Activated CD8-positive, alpha-beta memory T cell treated with anti-CD3 and anti-CD28 coated beads, Interleukin-2, amount 10 ng/mL, durations not matched to agents 7 days and 5 days (primary cell): ENCODE measurements at regions not wholly inside any gene's neighbourhood (a gene's known extent, or its start where the extent isn't known, plus 50 kb on each side); places are given as distances from the start of the nearest gene placed in this dataset.
"Not testable (repeated sequence)": the region's sequence is repeated elsewhere in the genome, so short reads cannot be mapped to it uniquely, and the experiment has no call there.

Source experiments
- ATAC-seq: fragments of 150-1000 bp; cut with Tn5 transposase; one replicate; pipeline ENCODE4 v1.10.0; 2021; ENCODE audit warnings: moderate library complexity
- CTCF ChIA-PET: fragments of 350-600 bp; sonication (Branson Sonifier 250); formaldehyde crosslinking; loops from one replicate; lab custom pipeline; 2021; ENCODE audit warnings: antibody characterized with exemption; lab: Charles Lee
- DNase-seq: peaks from one replicate; pipeline ENCODE4 v3.0.0-alpha.2; 2020
- H3K27ac Mint-ChIP-seq: one replicate; pipeline ENCODE4 v1.8.0; 2021; ENCODE audit warnings: mild to moderate bottlenecking, mixed read lengths
- H3K27me3 Mint-ChIP-seq: one replicate; pipeline ENCODE4 v1.8.0; 2021; ENCODE audit warnings: mixed read lengths
- H3K36me3 Mint-ChIP-seq: one replicate; pipeline ENCODE4 v1.8.0; 2021; ENCODE audit warnings: mild to moderate bottlenecking, mixed read lengths
- H3K4me1 Mint-ChIP-seq: one replicate; pipeline ENCODE4 v1.8.0; 2021; ENCODE audit warnings: mixed read lengths
- H3K4me3 Mint-ChIP-seq: one replicate; pipeline ENCODE4 v1.8.0; 2021; ENCODE audit warnings: mild to moderate bottlenecking, moderate library complexity, mixed read lengths
- H3K9me3 Mint-ChIP-seq: one replicate; pipeline ENCODE4 v1.8.0; 2022; ENCODE audit warnings: low read depth, mixed read lengths

GRCh38 chr1:221552792-221553191 is 189.1 kb downstream of the DUSP10 start:
- CTCF ChIA-PET: not testable (repeated sequence)

GRCh38 chr1:221555689-221556433 is 186.0 kb downstream of the DUSP10 start:
- DNase-seq (no peak), ATAC-seq (no peak)
- H3K4me1 Mint-ChIP-seq: no peaks in the 10 kb centered on the region
- no peaks in the 10 kb centered on the region for H3K36me3 Mint-ChIP-seq
- CTCF ChIA-PET: interaction anchor here (0.8 kb wide), 1 partner anchor 324 kb away, joined by 3 read pairs; no protein-coding TSS in a partner anchor
- no peak overlapping the region for H3K4me3 Mint-ChIP-seq
- H3K27ac Mint-ChIP-seq: no peak overlapping the region
- no peaks in the 10 kb centered on the region for H3K9me3 Mint-ChIP-seq
- peaks cover 5% of the 10 kb centered on the region for H3K27me3 Mint-ChIP-seq

More at GRCh38 chr1:221552792-221553191, 189.1 kb downstream of the DUSP10 start:
- H3K27ac Mint-ChIP-seq, ATAC-seq, H3K4me1 Mint-ChIP-seq, DNase-seq, H3K4me3 Mint-ChIP-seq, H3K9me3 Mint-ChIP-seq, H3K27me3 Mint-ChIP-seq, H3K36me3 Mint-ChIP-seq: not testable (repeated sequence)

DNA sequence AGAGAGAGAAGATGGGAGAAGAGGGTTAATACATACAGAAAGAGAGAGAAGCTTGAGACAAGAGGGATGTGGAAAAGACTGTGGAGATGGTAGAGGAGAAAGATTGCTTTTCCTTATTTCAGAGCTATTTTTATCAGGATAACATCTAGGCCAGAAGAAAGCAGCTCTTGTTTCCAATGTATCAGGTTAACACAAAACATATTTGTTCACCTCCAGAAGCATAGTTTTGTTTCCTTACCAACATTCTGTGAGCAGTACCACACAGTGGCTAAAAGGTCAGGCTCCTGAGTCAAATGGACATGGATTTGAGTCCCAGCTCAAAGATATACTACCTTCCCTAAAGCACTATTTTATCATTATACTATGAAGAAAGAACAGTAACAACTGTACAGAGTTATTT is 185.5 kb downstream of the DUSP10 start:
- no peak for DNase-seq
- no peak for ATAC-seq
- no peaks in the 10 kb centered on the region for H3K9me3 Mint-ChIP-seq
- H3K4me3 Mint-ChIP-seq: no peak overlapping the region
- no peak overlapping the region for H3K27ac Mint-ChIP-seq
- H3K36me3 Mint-ChIP-seq: no peaks in the 10 kb centered on the region
- no peaks in the 10 kb centered on the region for H3K4me1 Mint-ChIP-seq
- H3K27me3 Mint-ChIP-seq: peaks cover 5% of the 10 kb centered on the region
- CTCF ChIA-PET: interaction anchor here (0.8 kb wide), 1 partner anchor 324 kb away, joined by 3 read pairs; no protein-coding TSS in a partner anchor

DNA sequence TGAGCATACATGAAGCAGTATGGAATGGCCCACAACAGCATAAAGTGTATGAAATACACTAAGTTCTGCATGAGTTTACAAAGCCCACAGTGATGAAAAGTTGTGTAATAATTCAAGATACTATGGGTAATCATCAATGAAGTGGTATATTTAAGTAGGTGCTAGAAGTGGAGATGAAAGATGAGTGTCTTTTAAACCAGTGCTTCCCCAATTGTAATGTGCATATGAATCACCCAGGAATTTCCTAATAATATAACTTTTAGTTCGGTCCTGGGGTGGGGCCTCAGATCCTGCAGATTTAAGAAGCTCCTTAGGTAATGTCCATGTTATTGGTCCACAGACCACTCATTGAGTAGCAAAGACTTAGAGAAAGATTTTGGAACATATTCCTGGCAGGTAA is 184.9 kb downstream of the DUSP10 start:
- peaks cover 5% of the 10 kb centered on the region for H3K27me3 Mint-ChIP-seq
- DNase-seq: no peak
- H3K4me1 Mint-ChIP-seq: no peaks in the 10 kb centered on the region
- no peaks in the 10 kb centered on the region for H3K36me3 Mint-ChIP-seq
- ATAC-seq: no peak
- no peaks in the 10 kb centered on the region for H3K9me3 Mint-ChIP-seq
- no peak overlapping the region for H3K4me3 Mint-ChIP-seq
- H3K27ac Mint-ChIP-seq: no peak overlapping the region
- CTCF ChIA-PET: no interaction called here

DNA sequence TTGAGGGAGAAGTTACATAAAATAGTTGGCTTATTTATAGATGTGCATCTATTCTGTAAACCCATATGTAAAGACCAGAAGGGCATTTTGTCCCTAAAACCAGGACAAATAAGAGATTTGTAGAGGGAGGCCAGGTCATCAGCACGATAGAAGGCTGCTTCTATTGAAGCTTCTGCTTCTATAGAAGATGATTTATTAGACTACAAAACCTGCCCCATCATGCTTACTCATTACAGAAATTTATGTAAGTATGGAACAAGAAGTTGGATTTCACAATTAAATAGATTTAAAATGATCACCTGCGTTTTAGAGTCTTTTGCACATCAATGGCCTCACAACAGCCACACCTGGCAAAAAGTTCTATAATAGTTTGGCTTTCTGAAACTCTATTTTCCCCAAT is 183.5 kb downstream of the DUSP10 start:
- DNase-seq (no peak), ATAC-seq (no peak)
- no peak overlapping the region for H3K4me3 Mint-ChIP-seq
- H3K27me3 Mint-ChIP-seq: peaks cover 5% of the 10 kb centered on the region
- no peaks in the 10 kb centered on the region for H3K9me3 Mint-ChIP-seq
- CTCF ChIA-PET: interaction anchor here (1.0 kb wide), 1 partner anchor 818 kb away, joined by 3 read pairs; no protein-coding TSS in a partner anchor
- H3K4me1 Mint-ChIP-seq: no peaks in the 10 kb centered on the region
- H3K36me3 Mint-ChIP-seq: no peaks in the 10 kb centered on the region
- no peak overlapping the region for H3K27ac Mint-ChIP-seq

GRCh38 chr1:221559911-221560310 is 182.0 kb downstream of the DUSP10 start:
- Mint-ChIP-seq H3K4me3 (no peak overlapping the region), H3K27me3 (peaks cover 5% of the 10 kb centered on the region), H3K27ac (no peak overlapping the region), H3K9me3 (no peaks in the 10 kb centered on the region), H3K36me3 (no peaks in the 10 kb centered on the region), H3K4me1 (no peaks in the 10 kb centered on the region)
- DNase-seq (no peak), ATAC-seq (no peak)
- CTCF ChIA-PET: no interaction called here

GRCh38 chr1:221562542-221563475 is 179.1 kb downstream of the DUSP10 start:
- Mint-ChIP-seq H3K4me3 (no peak overlapping the region), H3K36me3 (no peaks in the 10 kb centered on the region), H3K27ac (no peak overlapping the region), H3K9me3 (no peaks in the 10 kb centered on the region), H3K4me1 (no peaks in the 10 kb centered on the region), H3K27me3 (peaks cover 6% of the 10 kb centered on the region)
- ATAC-seq (no peak), DNase-seq (no peak)
- CTCF ChIA-PET: no interaction called here

DNA sequence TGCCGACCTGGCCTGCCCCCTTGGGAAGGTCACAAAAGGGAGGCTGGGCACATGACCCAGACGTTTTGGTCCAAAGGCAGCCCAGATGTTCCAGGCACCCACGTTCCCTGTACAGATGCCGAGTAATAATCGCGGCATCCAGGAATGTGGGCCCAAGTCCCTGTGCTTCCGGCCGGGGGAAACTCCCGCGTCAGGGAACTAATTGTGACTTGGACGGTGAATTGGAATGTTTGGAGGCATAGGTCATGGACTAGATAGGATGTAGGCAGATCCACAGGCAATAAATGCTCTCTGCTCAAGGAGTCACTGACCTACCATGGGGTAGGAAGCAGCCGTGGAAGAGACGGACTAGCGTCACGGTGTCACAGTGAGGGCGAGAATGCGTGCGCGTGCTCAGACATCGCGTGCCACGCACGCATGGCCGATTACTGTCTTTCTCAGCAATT is 178.4 kb downstream of the DUSP10 start:
- ATAC-seq (no peak), DNase-seq (no peak)
- Mint-ChIP-seq H3K4me1 (no peaks in the 10 kb centered on the region), H3K27me3 (peaks cover 10% of the 10 kb centered on the region), H3K9me3 (no peaks in the 10 kb centered on the region), H3K27ac (no peak overlapping the region), H3K4me3 (no peak overlapping the region), H3K36me3 (no peaks in the 10 kb centered on the region)
- CTCF ChIA-PET: no interaction called here

- no peak for ATAC-seq
- CTCF ChIA-PET: no interaction called here
- H3K4me1 Mint-ChIP-seq: no peaks in the 10 kb centered on the region
- H3K36me3 Mint-ChIP-seq: no peaks in the 10 kb centered on the region
- no peak overlapping the region for H3K27ac Mint-ChIP-seq
- no peak for DNase-seq
- no peak overlapping the region for H3K4me3 Mint-ChIP-seq
- peaks cover 5% of the 10 kb centered on the region for H3K27me3 Mint-ChIP-seq
- H3K9me3 Mint-ChIP-seq: no peaks in the 10 kb centered on the region
Observed at GRCh38 chr1:221564891-221565290, 177.0 kb downstream of the DUSP10 start.

- H3K4me1 Mint-ChIP-seq: no peaks in the 10 kb centered on the region
- H3K4me3 Mint-ChIP-seq: no peak overlapping the region
- ATAC-seq (no peak), DNase-seq (no peak)
- no peak overlapping the region for H3K27ac Mint-ChIP-seq
- CTCF ChIA-PET: no interaction called here
- H3K27me3 Mint-ChIP-seq: peaks cover 5% of the 10 kb centered on the region
- H3K36me3 Mint-ChIP-seq: no peaks in the 10 kb centered on the region
- no peaks in the 10 kb centered on the region for H3K9me3 Mint-ChIP-seq
Observed at GRCh38 chr1:221565711-221566110, 176.2 kb downstream of the DUSP10 start.

GRCh38 chr1:221567859-221568507 is 173.9 kb downstream of the DUSP10 start:
- Mint-ChIP-seq H3K4me3 (no peak overlapping the region), H3K36me3 (no peaks in the 10 kb centered on the region), H3K9me3 (no peaks in the 10 kb centered on the region), H3K4me1 (no peaks in the 10 kb centered on the region), H3K27ac (no peak overlapping the region), H3K27me3 (peaks cover 5% of the 10 kb centered on the region)
- DNase-seq: no peak
- CTCF ChIA-PET: no interaction called here
- ATAC-seq: no peak

DNA sequence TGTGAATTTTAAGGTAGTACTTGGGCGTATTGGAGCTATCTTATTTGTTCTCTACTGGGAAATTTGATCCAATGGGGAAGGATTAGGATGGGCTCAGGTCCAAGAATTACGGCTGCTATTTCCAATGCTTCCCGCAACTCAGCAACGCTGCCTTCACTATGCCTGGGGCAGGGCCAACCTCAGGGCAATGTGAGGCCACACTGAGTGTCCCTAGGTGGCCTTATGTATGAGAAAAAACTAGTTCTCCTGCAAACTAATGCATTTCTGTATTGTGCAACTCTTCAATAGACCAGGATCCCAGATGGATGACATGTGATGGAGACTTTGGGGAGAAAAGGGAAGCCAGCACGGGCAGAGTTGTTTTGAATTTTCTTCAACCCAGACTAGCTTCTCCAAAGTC is 168.1 kb downstream of the DUSP10 start:
- H3K27me3 Mint-ChIP-seq: no peaks in the 10 kb centered on the region
- DNase-seq: no peak
- H3K9me3 Mint-ChIP-seq: peaks cover 2% of the 10 kb centered on the region
- ATAC-seq: no peak
- no peak overlapping the region for H3K27ac Mint-ChIP-seq
- H3K4me1 Mint-ChIP-seq: no peaks in the 10 kb centered on the region
- no peaks in the 10 kb centered on the region for H3K36me3 Mint-ChIP-seq
- H3K4me3 Mint-ChIP-seq: no peak overlapping the region
- CTCF ChIA-PET: no interaction called here

GRCh38 chr1:221574529-221574928 is 167.4 kb downstream of the DUSP10 start:
- Mint-ChIP-seq H3K4me3 (no peak overlapping the region), H3K36me3 (no peaks in the 10 kb centered on the region), H3K4me1 (no peaks in the 10 kb centered on the region), H3K27me3 (no peaks in the 10 kb centered on the region), H3K27ac (no peak overlapping the region), H3K9me3 (peaks cover 2% of the 10 kb centered on the region)
- ATAC-seq (no peak), DNase-seq (no peak)
- CTCF ChIA-PET: no interaction called here
